ENCODE measurements at regions not wholly inside any gene's neighbourhood (a gene's known extent, or its start where the extent isn't known, plus 50 kb on each side); places are given as distances from the start of the nearest gene placed in this dataset.

DNA sequence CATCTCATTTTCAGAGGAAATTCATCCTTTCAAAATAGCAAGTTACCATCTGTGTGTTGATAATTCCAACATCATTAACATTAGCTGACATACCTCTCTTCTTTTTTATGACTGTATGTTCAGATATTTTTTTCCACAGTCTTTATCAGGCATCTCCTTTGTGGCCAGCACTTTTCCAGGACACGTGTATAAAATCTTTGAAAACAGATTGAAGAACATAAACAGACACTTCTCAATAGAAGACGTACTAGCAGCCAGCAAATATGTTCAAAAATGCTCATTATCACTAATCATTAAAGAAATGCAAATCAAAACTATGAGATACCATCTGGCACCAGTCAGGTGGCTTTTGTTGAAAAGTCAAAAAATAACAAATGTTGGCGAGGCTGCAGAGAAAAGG is 734.3 kb downstream of the SEMA5A start:
- TF ChIP-seq, protein P1, sequence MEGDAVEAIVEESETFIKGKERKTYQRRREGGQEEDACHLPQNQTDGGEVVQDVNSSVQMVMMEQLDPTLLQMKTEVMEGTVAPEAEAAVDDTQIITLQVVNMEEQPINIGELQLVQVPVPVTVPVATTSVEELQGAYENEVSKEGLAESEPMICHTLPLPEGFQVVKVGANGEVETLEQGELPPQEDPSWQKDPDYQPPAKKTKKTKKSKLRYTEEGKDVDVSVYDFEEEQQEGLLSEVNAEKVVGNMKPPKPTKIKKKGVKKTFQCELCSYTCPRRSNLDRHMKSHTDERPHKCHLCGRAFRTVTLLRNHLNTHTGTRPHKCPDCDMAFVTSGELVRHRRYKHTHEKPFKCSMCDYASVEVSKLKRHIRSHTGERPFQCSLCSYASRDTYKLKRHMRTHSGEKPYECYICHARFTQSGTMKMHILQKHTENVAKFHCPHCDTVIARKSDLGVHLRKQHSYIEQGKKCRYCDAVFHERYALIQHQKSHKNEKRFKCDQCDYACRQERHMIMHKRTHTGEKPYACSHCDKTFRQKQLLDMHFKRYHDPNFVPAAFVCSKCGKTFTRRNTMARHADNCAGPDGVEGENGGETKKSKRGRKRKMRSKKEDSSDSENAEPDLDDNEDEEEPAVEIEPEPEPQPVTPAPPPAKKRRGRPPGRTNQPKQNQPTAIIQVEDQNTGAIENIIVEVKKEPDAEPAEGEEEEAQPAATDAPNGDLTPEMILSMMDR (IDR thresholded peaks at IDR 0.05), result no peak
- TF ChIP-seq POLR2A (IDR thresholded peaks at IDR 0.05), result no peak
